H1 (cell line): ENCODE measurements at regions not wholly inside any gene's neighbourhood (a gene's known extent, or its start where the extent isn't known, plus 50 kb on each side); places are given as distances from the start of the nearest gene placed in this dataset.

Source experiments
- CTCF ChIA-PET: fragments of 300-600 bp; sonication (Branson Sonifier 250); formaldehyde crosslinking; loops from one replicate; lab custom pipeline; 2021; ENCODE audit not compliant: partially characterized antibody; lab: Charles Lee
- POLR2A ChIA-PET: fragments of 300-600 bp; sonication (Branson Sonifier 250); formaldehyde crosslinking; loops from one replicate; lab custom pipeline; 2021; ENCODE audit warnings: inconsistent platforms; ENCODE audit not compliant: partially characterized antibody; lab: Charles Lee
- DNase-seq, 2 experiments: peaks; one replicate each; pipeline versions ENCODE4 v3.0.0 to v3.0.0-alpha.2; 2010 to 2022; ENCODE audit warnings: low spot score in 2 of 2, low read depth in 1 of 2, mixed read lengths in 1 of 2
- FAIRE-seq: peaks from 2 replicates; lab custom pipeline; 2011; peaks lifted over from hg19 to GRCh38; lab: Jason Lieb, UNC
- H2AFZ ChIP-seq: 2 replicates; pipeline ENCODE4 v1.8.1; 2012; ENCODE audit warnings: low read length, inconsistent platforms
- H2AK5ac ChIP-seq: 2 replicates; pipeline ENCODE4 v1.6.1; 2013; ENCODE audit warnings: low read depth, low read length
- H2BK120ac ChIP-seq: replicated peaks from 2 replicates; pipeline ENCODE3; 2013; ENCODE audit warnings: low read depth, low read length, inconsistent platforms
- H2BK12ac ChIP-seq: 2 replicates; pipeline ENCODE4 v1.6.1; 2013; ENCODE audit warnings: low read depth, low read length
- H2BK15ac ChIP-seq: 2 replicates; pipeline ENCODE4 v1.6.1; 2013; ENCODE audit warnings: low read length
- H2BK20ac ChIP-seq: 2 replicates; pipeline ENCODE4 v1.6.1; 2013; ENCODE audit warnings: low read length
- H2BK5ac ChIP-seq: 2 replicates; pipeline ENCODE4 v1.6.1; 2013; ENCODE audit warnings: low read depth, low read length
- H3K14ac ChIP-seq: 2 replicates; pipeline ENCODE4 v1.6.1; 2013; ENCODE audit warnings: inconsistent platforms; ENCODE audit not compliant: insufficient read length
- H3K18ac ChIP-seq: 2 replicates; pipeline ENCODE4 v1.6.1; 2013; ENCODE audit warnings: low read length; ENCODE audit errors: extremely low read depth
- H3K23ac ChIP-seq: 2 replicates; pipeline ENCODE4 v1.6.1; 2013; ENCODE audit warnings: inconsistent platforms; ENCODE audit not compliant: insufficient read length
- H3K23me2 ChIP-seq: 2 replicates; pipeline ENCODE4 v1.6.1; 2013; ENCODE audit warnings: low read depth, low read length
- H3K27ac ChIP-seq: 2 replicates; pipeline ENCODE4 v1.6.1; 2011; ENCODE audit warnings: low read depth, low read length, inconsistent platforms
- H3K27me3 ChIP-seq, 4 experiments: replicated peaks in 1 of 4; 1 replicate in 1 of 4; 2 replicates in 3 of 4; pipeline versions ENCODE4 v1.6.1 to v1.8.1; 2011 to 2013; ENCODE audit warnings: low read length in 3 of 4, mild to moderate bottlenecking in 3 of 4, inconsistent platforms in 2 of 4, mixed read lengths in 2 of 4, moderate library complexity in 1 of 4; ENCODE audit not compliant: control insufficient read depth in 3 of 4, insufficient read depth in 3 of 4; ENCODE audit errors: extremely low read depth in 1 of 4
- H3K36me3 ChIP-seq, 4 experiments: 2 replicates each; pipeline versions ENCODE4 v1.6.1 to v1.8.1; 2011 to 2013; ENCODE audit warnings: mild to moderate bottlenecking in 4 of 4, low read length in 3 of 4, moderate library complexity in 2 of 4, control low read depth in 1 of 4, inconsistent platforms in 1 of 4; ENCODE audit not compliant: insufficient read depth in 4 of 4, control insufficient read depth in 2 of 4
- H3K4ac ChIP-seq: replicated peaks from 2 replicates; pipeline ENCODE3; 2013; ENCODE audit warnings: low read length, low read depth, mixed read lengths, inconsistent platforms; ENCODE audit not compliant: insufficient read length
- H3K4me1 ChIP-seq, 4 experiments: replicated peaks in 1 of 4; 1 replicate in 1 of 4; 2 replicates in 3 of 4; pipeline versions ENCODE4 v1.6.1 to v1.8.1; 2011 to 2013; ENCODE audit warnings: low read length in 3 of 4, inconsistent platforms in 2 of 4, mixed read lengths in 1 of 4; ENCODE audit not compliant: insufficient read depth in 4 of 4, control insufficient read depth in 3 of 4
- H3K4me2 ChIP-seq, 2 experiments: 2 replicates each; pipeline versions ENCODE4 v1.6.1 to v1.8.1; 2011 to 2013; ENCODE audit warnings: low read depth in 2 of 2, low read length in 2 of 2, control low read depth in 1 of 2, inconsistent platforms in 1 of 2, mild to moderate bottlenecking in 1 of 2; ENCODE audit not compliant: insufficient read depth in 1 of 2
- H3K4me3 ChIP-seq, 4 experiments: fragments of 200-600, 300-600 bp in 1 of 4; sonication (generic), shearing (Covaris generic), sonication (Bioruptor Twin) in 1 of 4; 2 replicates each; pipeline versions ENCODE4 v1.5.1 to v1.8.1; 2011 to 2016; ENCODE audit warnings: low read length in 4 of 4, low read depth in 3 of 4, control low read depth in 2 of 4, inconsistent platforms in 2 of 4, mild to moderate bottlenecking in 2 of 4, mixed read lengths in 1 of 4, moderate library complexity in 1 of 4; ENCODE audit not compliant: insufficient read depth in 2 of 4; ENCODE audit errors: extremely low read depth in 1 of 4
- H3K56ac ChIP-seq: replicated peaks from 2 replicates; pipeline ENCODE3; 2013; ENCODE audit warnings: low read depth, mild to moderate bottlenecking, mixed read lengths, low read length, inconsistent platforms; ENCODE audit not compliant: insufficient read length
- H3K79me1 ChIP-seq: 2 replicates; pipeline ENCODE4 v1.6.1; 2013; ENCODE audit warnings: low read depth, low read length, control low read depth
- H3K79me2 ChIP-seq, 2 experiments: 2 replicates each; pipeline versions ENCODE4 v1.6.1 to v1.8.1; 2012 to 2013; ENCODE audit warnings: low read length in 2 of 2, mild to moderate bottlenecking in 2 of 2, inconsistent platforms in 1 of 2; ENCODE audit not compliant: insufficient read depth in 2 of 2, control insufficient read depth in 1 of 2
- H3K9ac ChIP-seq, 4 experiments: replicated peaks in 1 of 4; 1 replicate in 1 of 4; 2 replicates in 3 of 4; pipeline versions ENCODE4 v1.6.1 to v1.8.1; 2011 to 2013; ENCODE audit warnings: low read depth in 3 of 4, low read length in 3 of 4, control low read depth in 2 of 4, mild to moderate bottlenecking in 2 of 4, moderate library complexity in 2 of 4, inconsistent platforms in 1 of 4; ENCODE audit errors: extremely low read depth in 1 of 4
- H3K9me3 ChIP-seq, 2 experiments: 2 replicates each; pipeline versions ENCODE4 v1.6.1 to v1.8.1; 2012 to 2013; ENCODE audit warnings: mild to moderate bottlenecking in 2 of 2, moderate library complexity in 2 of 2, control low read depth in 1 of 2, inconsistent platforms in 1 of 2, low read depth in 1 of 2, low read length in 1 of 2, mixed read lengths in 1 of 2; ENCODE audit not compliant: insufficient read depth in 2 of 2
- H4K20me1 ChIP-seq, 2 experiments: replicated peaks in 1 of 2; 2 replicates each; pipeline versions ENCODE3 to v1.8.1; 2011 to 2013; ENCODE audit warnings: inconsistent platforms in 2 of 2, low read length in 2 of 2, mild to moderate bottlenecking in 1 of 2; ENCODE audit not compliant: insufficient read depth in 2 of 2, control insufficient read depth in 1 of 2
- H4K5ac ChIP-seq: 2 replicates; pipeline ENCODE4 v1.6.1; 2013; ENCODE audit warnings: low read length, low read depth, mixed read lengths, inconsistent platforms; ENCODE audit not compliant: insufficient read length
- H4K8ac ChIP-seq: 2 replicates; pipeline ENCODE4 v1.8.0; 2013; ENCODE audit warnings: mild to moderate bottlenecking, moderate library complexity, low read length, inconsistent platforms; ENCODE audit not compliant: insufficient read depth; ENCODE audit errors: extremely low read depth
- H4K91ac ChIP-seq: replicated peaks from 2 replicates; pipeline ENCODE3; 2013; ENCODE audit warnings: low read length, mixed read lengths, inconsistent platforms; ENCODE audit not compliant: insufficient read length
- NANOG ChIP-seq: IDR thresholded peaks from 2 replicates; pipeline ENCODE4 v1.6.1; 2011; ENCODE audit warnings: low read length, low read depth, mild to moderate bottlenecking, inconsistent platforms; ENCODE audit not compliant: insufficient read depth, poor library complexity, severe bottlenecking
- PHF8 ChIP-seq: fragments of 200-600 bp; sonication (generic); conservative IDR thresholded peaks from 2 replicates; pipeline ENCODE4 v1.7.1; 2012; ENCODE audit warnings: low read depth, mild to moderate bottlenecking, inconsistent platforms, low read length, moderate library complexity
- SP1 ChIP-seq: IDR thresholded peaks from 2 replicates; pipeline ENCODE4 v1.6.1; 2011; ENCODE audit warnings: low read depth, low read length
- WGBS, 2 experiments: shearing (Covaris generic) in 1 of 2; methylation state at CpG; one replicate each; pipeline versions ENCODE4 v1.1.6 to v1.1.7; 2013 to 2015; ENCODE audit warnings: low lambda C conversion rate in 2 of 2, mixed read lengths in 2 of 2, inconsistent platforms in 1 of 2, low coverage in 1 of 2, missing lambda C conversion rate in 1 of 2; ENCODE audit not compliant: insufficient replicate concordance in 2 of 2, insufficient coverage in 1 of 2, insufficient read length in 1 of 2; ENCODE audit errors: extremely low coverage in 1 of 2, missing lambda C conversion rate in 1 of 2; 5-methylcytosine and 5-hydroxymethylcytosine counted together
- TF ChIP-seq, protein P1 (sequence below): IDR thresholded peaks from 2 replicates; pipeline ENCODE4 v1.6.1; 2011; ENCODE audit warnings: low read depth, mild to moderate bottlenecking, low read length; ENCODE audit not compliant: insufficient read depth

DNA sequence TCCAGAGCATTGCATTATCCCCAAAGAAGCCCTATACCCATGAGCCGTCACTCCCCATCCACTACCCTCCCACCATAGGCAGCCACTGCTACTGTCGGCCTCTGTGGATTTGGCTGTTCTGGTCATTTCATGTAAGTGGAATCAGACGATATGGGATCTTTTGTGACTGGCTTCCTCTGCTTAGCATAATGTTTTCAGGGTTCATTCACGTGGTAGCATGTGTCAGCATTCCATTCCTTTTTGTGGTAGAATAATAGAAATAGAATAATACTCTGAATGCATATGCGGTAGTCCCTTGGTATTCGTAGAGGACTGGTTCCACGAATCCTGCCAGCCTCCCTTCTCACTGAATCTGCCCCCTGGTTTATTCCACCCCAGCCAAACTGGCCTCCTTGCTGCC is 402.6 kb upstream of the SULF2 start:
- Histone ChIP-seq H2BK120ac (no peak overlapping the region), H3K27me3 (no peaks in the 10 kb centered on the region), H2BK12ac (no peak overlapping the region), H3K4me1 (peaks cover 0 to 5% (median 0%) of the 10 kb centered on the region in 4 experiments; a peak in 3 of 7 replicates), H4K20me1 (no peaks in the 10 kb centered on the region), H3K14ac (no peak overlapping the region), H3K56ac (no peak overlapping the region), H3K79me2 (no peaks in the 10 kb centered on the region), H3K23me2 (no peaks in the 10 kb centered on the region), H3K4me2 (no peak overlapping the region), H3K4me3 (no peak overlapping the region), H3K9me3 (no peaks in the 10 kb centered on the region), H3K23ac (no peak overlapping the region), H2BK20ac (no peak overlapping the region), H2BK5ac (no peak overlapping the region), H3K79me1 (no peaks in the 10 kb centered on the region), H2AFZ (no peak overlapping the region), H3K4ac (no peak overlapping the region), H4K5ac (no peak overlapping the region), H3K18ac (no peak overlapping the region), H3K9ac (no peak overlapping the region), H3K36me3 (no peaks in the 10 kb centered on the region)
- ChIA-PET CTCF (interaction anchor here (0.8 to 1.1 kb wide), 2 partner anchors 16 to 278 kb away, joined by 3 to 7 read pairs; no protein-coding TSS in a partner anchor), POLR2A (no interaction called here)
- FAIRE-seq (no peak), DNase-seq (no peak)
- WGBS, 2 experiments, result 87% methylated on average over 7 of the region's 7 CpGs; no CpG with 5 or more reads in 1 of the 2 experiments
- TF ChIP-seq NANOG, result no peak
- no peak for TF ChIP-seq SP1
- TF ChIP-seq, protein P1, sequence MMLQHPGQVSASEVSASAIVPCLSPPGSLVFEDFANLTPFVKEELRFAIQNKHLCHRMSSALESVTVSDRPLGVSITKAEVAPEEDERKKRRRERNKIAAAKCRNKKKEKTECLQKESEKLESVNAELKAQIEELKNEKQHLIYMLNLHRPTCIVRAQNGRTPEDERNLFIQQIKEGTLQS, result no peak
- no peak for TF ChIP-seq PHF8
- TF ChIP-seq, all 59 proteins: peak for 0
- Histone ChIP-seq H3K27ac (no peak overlapping the region), H4K91ac (no peak overlapping the region), H4K8ac (no peak overlapping the region), H2BK15ac (no peak overlapping the region), H2AK5ac (no peak overlapping the region)
